Skeletal muscle tissue (tissue), 3 donors: ENCODE measurements at regions not wholly inside any gene's neighbourhood (a gene's known extent, or its start where the extent isn't known, plus 50 kb on each side); places are given as distances from the start of the nearest gene placed in this dataset.

Source experiments
- H3K27ac ChIP-seq: one replicate; pipeline ENCODE4 v1.7.0; 2013; ENCODE audit warnings: mild to moderate bottlenecking, low read depth, low read length, inconsistent platforms
- H3K27me3 ChIP-seq, 3 donors: one replicate each; pipeline ENCODE4 v1.7.0; 2013; ENCODE audit warnings: low read length in 3 of 3; ENCODE audit not compliant: control insufficient read depth in 3 of 3, insufficient read depth in 3 of 3
- H3K36me3 ChIP-seq, 3 donors: one replicate each; pipeline ENCODE4 v1.7.0; 2013; ENCODE audit warnings: low read length in 3 of 3; ENCODE audit not compliant: control insufficient read depth in 3 of 3, insufficient read depth in 3 of 3
- H3K4me1 ChIP-seq, 3 donors: one replicate each; pipeline ENCODE4 v1.7.0; 2013; ENCODE audit warnings: low read length in 3 of 3, mild to moderate bottlenecking in 3 of 3; ENCODE audit not compliant: control insufficient read depth in 3 of 3, insufficient read depth in 3 of 3
- H3K4me3 ChIP-seq, 3 donors: one replicate each; pipeline ENCODE4 v1.7.0; 2013; ENCODE audit warnings: low read length in 3 of 3
- H3K9ac ChIP-seq, 3 donors: one replicate each; pipeline ENCODE4 v1.7.0; 2013; ENCODE audit warnings: low read length in 3 of 3, mild to moderate bottlenecking in 3 of 3, moderate library complexity in 2 of 3, low read depth in 1 of 3
- H3K9me3 ChIP-seq, 3 donors: one replicate each; pipeline ENCODE4 v1.7.0; 2013; ENCODE audit warnings: low read length in 3 of 3; ENCODE audit not compliant: control insufficient read depth in 3 of 3
- donor health status: Osteomylitis.

DNA sequence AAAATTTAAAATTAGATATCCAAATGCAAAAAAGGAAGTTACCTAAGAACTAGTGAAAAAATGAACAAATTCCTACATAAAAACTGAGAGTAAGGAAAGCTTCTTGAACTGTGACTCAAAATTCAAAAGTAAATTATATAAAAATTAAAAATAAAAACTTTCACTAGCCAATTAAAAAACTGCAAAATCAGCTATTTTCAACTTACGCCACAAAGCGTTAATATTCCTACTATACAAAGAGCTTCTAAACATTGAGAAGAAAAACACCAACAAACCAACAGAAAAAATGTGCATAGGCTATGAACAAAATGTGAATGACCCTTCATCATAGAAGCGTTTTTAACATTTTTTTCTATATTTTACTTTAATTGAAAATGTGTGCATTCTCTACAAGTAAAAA is 445.7 kb downstream of the CDH2 start:
- H3K4me3 ChIP-seq, result no peak overlapping the region
- H3K27ac ChIP-seq, result no peak overlapping the region
- peaks cover 0 to 7% (median 4%) of the 10 kb centered on the region in 3 donors for H3K9me3 ChIP-seq
- no peaks in the 10 kb centered on the region for H3K4me1 ChIP-seq
- no peak overlapping the region for H3K9ac ChIP-seq
- no peaks in the 10 kb centered on the region for H3K36me3 ChIP-seq
- H3K27me3 ChIP-seq, result no peaks in the 10 kb centered on the region

GRCh38 chr18:27728659-27729058 is 448.3 kb downstream of the CDH2 start:
- H3K27ac ChIP-seq, result no peak overlapping the region
- H3K36me3 ChIP-seq, result no peaks in the 10 kb centered on the region
- no peaks in the 10 kb centered on the region for H3K27me3 ChIP-seq
- H3K9ac ChIP-seq, result no peak overlapping the region
- H3K4me1 ChIP-seq, result no peaks in the 10 kb centered on the region
- peaks cover 0 to 7% (median 4%) of the 10 kb centered on the region in 3 donors for H3K9me3 ChIP-seq
- no peak overlapping the region for H3K4me3 ChIP-seq

DNA sequence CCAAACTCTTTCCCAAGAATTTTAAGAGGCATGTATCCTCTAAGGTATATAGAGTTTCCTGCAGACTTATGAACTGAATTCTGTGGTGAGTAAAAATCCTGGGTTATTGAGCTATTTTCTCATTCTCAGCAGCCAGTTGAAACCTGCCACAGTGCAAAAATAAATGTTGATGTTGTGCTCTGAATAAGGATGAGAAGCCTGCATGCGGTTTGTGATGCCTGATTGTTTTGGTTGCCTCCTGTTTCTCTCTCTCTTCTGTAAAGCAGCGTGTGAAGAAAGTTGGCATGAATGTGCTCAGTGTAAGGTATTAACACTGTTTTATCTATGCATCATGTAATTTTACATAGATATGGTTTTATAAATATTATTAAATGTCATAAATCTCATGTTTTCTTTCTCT is 452.6 kb downstream of the CDH2 start:
- Histone ChIP-seq H3K9me3 (peaks cover 0 to 7% (median 4%) of the 10 kb centered on the region in 3 donors), H3K36me3 (no peaks in the 10 kb centered on the region), H3K27ac (no peak overlapping the region), H3K4me1 (no peaks in the 10 kb centered on the region), H3K9ac (no peak overlapping the region), H3K27me3 (no peaks in the 10 kb centered on the region), H3K4me3 (no peak overlapping the region)

DNA sequence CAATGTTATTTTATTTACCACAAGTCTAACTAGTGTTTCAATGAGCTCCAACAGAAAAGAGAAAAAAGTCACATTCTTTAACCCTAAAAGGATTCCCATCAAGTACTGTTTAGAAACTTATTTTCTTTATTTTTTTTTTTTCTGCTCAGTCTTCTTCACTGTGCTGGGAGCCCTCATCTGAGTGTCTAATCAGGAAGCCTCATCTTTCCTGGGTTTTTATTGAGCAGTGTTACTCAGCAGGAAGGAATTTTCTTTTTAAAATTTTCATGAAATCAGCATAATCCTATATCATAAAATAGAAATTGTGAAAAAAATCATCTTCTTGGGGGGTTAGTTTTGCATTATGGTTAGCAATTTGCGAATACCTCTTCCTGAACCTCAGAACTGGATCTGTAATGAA is 453.8 kb downstream of the CDH2 start:
- Histone ChIP-seq H3K4me1 (no peaks in the 10 kb centered on the region), H3K9ac (no peak overlapping the region), H3K36me3 (no peaks in the 10 kb centered on the region), H3K27ac (no peak overlapping the region), H3K9me3 (peaks cover 0 to 4% (median 4%) of the 10 kb centered on the region in 3 donors), H3K27me3 (no peaks in the 10 kb centered on the region), H3K4me3 (no peak overlapping the region)

DNA sequence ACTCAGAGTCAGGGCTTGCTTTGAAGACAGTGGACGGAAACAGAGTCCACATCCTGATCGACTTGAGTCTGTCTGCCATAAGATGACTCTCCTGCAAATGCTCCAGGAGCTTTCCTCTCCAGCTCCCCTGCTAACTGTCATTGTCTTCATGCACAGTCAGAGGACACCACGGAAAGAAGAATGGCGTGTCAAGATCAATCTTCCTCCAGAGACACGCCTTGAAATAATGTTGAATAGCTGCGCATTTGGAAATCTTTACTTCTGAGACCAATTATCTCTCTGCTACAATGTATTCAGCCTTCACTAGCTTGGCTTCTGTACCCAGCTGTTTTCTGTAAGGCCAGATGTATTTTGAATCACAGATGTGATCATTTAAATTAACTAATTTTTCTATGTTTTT is 457.2 kb downstream of the CDH2 start:
- Histone ChIP-seq H3K4me3 (no peak overlapping the region), H3K4me1 (no peaks in the 10 kb centered on the region), H3K27ac (no peak overlapping the region), H3K36me3 (no peaks in the 10 kb centered on the region), H3K27me3 (no peaks in the 10 kb centered on the region), H3K9ac (no peak overlapping the region), H3K9me3 (no peaks in the 10 kb centered on the region)

DNA sequence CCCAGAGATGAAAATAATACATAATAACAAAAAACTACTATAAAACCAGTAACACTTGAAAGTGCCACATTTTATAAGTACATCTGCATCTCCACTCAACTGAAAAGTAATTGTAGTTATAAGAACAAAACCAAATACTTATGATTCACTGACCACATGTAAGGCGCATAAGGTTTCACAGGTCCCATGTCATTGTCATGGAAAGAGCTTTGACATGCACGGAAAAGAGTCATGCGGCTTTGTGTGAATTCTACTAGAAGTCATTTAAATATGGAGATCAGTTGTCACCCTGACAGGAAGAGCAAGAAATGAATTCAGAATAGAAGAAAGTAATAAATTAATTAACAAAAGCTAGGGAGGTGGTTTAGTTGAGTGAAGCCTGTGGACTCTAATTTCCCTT is 459.1 kb downstream of the CDH2 start:
- Histone ChIP-seq H3K9me3 (no peaks in the 10 kb centered on the region), H3K9ac (no peak overlapping the region), H3K27ac (no peak overlapping the region), H3K4me3 (no peak overlapping the region), H3K36me3 (no peaks in the 10 kb centered on the region), H3K4me1 (no peaks in the 10 kb centered on the region), H3K27me3 (no peaks in the 10 kb centered on the region)

GRCh38 chr18:27717250-27717649 is 459.7 kb downstream of the CDH2 start:
- H3K9ac ChIP-seq, result no peak overlapping the region
- no peaks in the 10 kb centered on the region for H3K36me3 ChIP-seq
- H3K4me3 ChIP-seq, result no peak overlapping the region
- no peaks in the 10 kb centered on the region for H3K9me3 ChIP-seq
- no peaks in the 10 kb centered on the region for H3K27me3 ChIP-seq
- no peak overlapping the region for H3K27ac ChIP-seq
- no peaks in the 10 kb centered on the region for H3K4me1 ChIP-seq

GRCh38 chr18:27715751-27716150 is 461.2 kb downstream of the CDH2 start:
- no peaks in the 10 kb centered on the region for H3K36me3 ChIP-seq
- H3K9me3 ChIP-seq, result no peaks in the 10 kb centered on the region
- no peak overlapping the region for H3K27ac ChIP-seq
- no peaks in the 10 kb centered on the region for H3K27me3 ChIP-seq
- H3K9ac ChIP-seq, result no peak overlapping the region
- no peak overlapping the region for H3K4me3 ChIP-seq
- no peaks in the 10 kb centered on the region for H3K4me1 ChIP-seq

GRCh38 chr18:27713738-27714095 is 463.2 kb downstream of the CDH2 start:
- Histone ChIP-seq H3K9me3 (no peaks in the 10 kb centered on the region), H3K27me3 (no peaks in the 10 kb centered on the region), H3K4me1 (no peaks in the 10 kb centered on the region), H3K4me3 (no peak overlapping the region), H3K27ac (no peak overlapping the region), H3K9ac (no peak overlapping the region), H3K36me3 (no peaks in the 10 kb centered on the region)

DNA sequence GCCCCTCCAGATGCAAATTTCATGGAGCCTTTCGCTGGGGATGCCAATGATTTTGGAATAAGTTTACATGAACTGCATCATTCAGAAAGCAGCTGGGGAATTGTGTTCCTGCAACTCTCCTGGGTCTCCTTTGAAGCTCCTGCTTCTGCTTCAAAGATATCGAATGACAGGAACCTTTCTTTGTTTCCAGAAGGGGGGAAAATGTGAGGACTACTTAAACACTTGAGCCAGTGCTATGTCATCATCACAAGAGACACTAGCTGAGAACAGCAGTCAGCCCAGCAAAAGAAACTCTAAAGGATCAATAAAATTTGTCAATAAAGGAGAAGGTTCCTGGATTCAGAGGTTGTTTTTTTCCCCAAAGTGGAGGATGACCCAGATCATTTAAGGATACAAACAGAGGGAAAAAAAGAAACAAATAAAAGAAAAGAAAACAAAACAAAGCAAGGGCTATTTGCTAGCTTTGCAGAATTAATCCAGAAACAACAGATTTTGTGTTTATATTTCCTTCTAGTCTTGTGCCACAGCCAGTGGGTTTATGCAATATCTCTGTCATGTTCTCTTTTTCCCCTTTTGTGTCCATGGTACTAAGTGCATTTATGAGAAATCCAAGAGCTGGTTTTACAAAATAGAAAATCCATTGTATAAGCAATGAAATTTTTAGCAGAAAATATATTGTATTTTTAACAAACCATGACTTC is 463.7 kb downstream of the CDH2 start:
- Histone ChIP-seq H3K4me1 (no peaks in the 10 kb centered on the region), H3K9ac (no peak overlapping the region), H3K9me3 (no peaks in the 10 kb centered on the region), H3K36me3 (no peaks in the 10 kb centered on the region), H3K27me3 (no peaks in the 10 kb centered on the region), H3K4me3 (no peak overlapping the region), H3K27ac (no peak overlapping the region)
